ENCODE measurements at regions not wholly inside any gene's neighbourhood (a gene's known extent, or its start where the extent isn't known, plus 50 kb on each side); places are given as distances from the start of the nearest gene placed in this dataset.

- TF ChIP-seq CTCF (IDR thresholded peaks at IDR 0.05; ENCODE audit: insufficient read depth, low read depth, low read length) = no peak
- no peak for TF ChIP-seq EZH2 (IDR thresholded peaks at IDR 0.05; ENCODE audit: insufficient read depth, low read length)
Measured at GRCh38 chr12:93001407-93001806, 72.3 kb upstream of the EEA1 start.

Data from astrocyte (in vitro differentiated cells and primary cell).